ENCODE measurements at regions not wholly inside any gene's neighbourhood (a gene's known extent, or its start where the extent isn't known, plus 50 kb on each side); places are given as distances from the start of the nearest gene placed in this dataset.

DNA sequence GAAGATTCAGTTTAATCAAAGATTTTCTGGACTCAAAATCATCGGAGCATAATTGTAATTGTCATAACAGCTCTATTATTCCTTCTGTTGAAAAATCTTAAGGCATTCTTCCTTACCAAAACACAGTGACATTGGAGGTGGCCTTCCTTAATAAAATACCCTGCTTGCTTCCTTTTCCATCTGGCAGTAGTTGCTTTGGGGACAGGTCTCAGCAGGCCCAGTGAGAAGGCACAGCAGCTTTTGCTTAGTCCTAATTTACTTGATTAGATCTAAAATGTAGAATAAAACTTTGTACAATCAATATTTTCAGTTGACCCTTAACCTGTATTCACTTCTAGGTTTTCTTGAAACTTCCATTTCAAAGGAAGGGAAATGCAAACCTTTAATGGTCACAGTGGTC lies 471.6 kb downstream of the PCDH20 start:
- H3K4me3 ChIP-seq (ENCODE audit: control insufficient read depth, low read depth, low read length): no peak overlapping the region
- DNase-seq (ENCODE audit: low read depth): no peak
- TF ChIP-seq, protein P1, sequence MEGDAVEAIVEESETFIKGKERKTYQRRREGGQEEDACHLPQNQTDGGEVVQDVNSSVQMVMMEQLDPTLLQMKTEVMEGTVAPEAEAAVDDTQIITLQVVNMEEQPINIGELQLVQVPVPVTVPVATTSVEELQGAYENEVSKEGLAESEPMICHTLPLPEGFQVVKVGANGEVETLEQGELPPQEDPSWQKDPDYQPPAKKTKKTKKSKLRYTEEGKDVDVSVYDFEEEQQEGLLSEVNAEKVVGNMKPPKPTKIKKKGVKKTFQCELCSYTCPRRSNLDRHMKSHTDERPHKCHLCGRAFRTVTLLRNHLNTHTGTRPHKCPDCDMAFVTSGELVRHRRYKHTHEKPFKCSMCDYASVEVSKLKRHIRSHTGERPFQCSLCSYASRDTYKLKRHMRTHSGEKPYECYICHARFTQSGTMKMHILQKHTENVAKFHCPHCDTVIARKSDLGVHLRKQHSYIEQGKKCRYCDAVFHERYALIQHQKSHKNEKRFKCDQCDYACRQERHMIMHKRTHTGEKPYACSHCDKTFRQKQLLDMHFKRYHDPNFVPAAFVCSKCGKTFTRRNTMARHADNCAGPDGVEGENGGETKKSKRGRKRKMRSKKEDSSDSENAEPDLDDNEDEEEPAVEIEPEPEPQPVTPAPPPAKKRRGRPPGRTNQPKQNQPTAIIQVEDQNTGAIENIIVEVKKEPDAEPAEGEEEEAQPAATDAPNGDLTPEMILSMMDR (conservative IDR thresholded peaks at IDR 0.05; ENCODE audit: control insufficient read depth, insufficient read depth, low read depth, low read length): no peak

DNA sequence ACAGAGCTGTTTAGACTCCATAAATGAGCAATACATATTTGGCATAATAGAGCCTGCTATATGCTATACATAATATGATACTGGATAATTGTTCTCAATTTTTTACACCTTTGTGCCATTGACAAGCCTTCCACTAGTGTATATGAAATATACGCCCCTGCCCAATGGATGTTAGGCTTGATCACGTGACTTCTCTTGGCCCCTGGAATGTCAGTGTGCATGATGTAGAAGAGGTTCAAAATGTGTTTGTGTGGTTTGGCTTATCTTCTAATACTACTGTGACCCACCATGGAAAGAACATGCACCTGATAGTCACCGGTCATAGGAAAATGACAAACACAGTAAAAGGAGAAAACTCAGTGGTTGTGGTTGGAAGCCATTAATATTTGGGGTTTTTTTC lies 479.4 kb downstream of the PCDH20 start:
- no peak for DNase-seq (ENCODE audit: low read depth)
- no peak overlapping the region for H3K4me3 ChIP-seq (ENCODE audit: control insufficient read depth, low read depth, low read length)
- TF ChIP-seq, protein P1 (conservative IDR thresholded peaks at IDR 0.05; ENCODE audit: control insufficient read depth, insufficient read depth, low read depth, low read length): no peak

DNA sequence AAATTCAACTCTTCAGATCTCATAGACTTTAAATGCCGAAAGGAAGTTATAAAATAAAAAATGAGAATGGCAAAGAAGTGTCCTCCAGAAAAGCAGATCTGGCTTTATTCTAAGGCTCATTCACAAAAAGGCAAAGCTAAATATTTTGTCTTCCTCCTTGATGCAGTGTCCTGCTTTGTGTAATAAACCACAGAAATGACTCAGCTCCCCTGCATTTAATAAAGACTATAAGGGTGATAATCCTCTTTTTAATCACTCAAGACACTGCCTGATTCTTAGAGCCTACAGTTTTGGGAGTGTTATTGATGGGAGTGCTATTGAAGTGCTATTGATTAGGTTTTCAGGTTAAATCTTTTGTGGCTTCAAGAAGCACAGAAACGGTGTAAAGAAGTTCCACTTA lies 482.0 kb downstream of the PCDH20 start:
- no peak overlapping the region for H3K4me3 ChIP-seq (ENCODE audit: control insufficient read depth, low read depth, low read length)
- TF ChIP-seq, protein P1 (conservative IDR thresholded peaks at IDR 0.05; ENCODE audit: control insufficient read depth, insufficient read depth, low read depth, low read length): no peak
- no peak for DNase-seq (ENCODE audit: low read depth)

DNA sequence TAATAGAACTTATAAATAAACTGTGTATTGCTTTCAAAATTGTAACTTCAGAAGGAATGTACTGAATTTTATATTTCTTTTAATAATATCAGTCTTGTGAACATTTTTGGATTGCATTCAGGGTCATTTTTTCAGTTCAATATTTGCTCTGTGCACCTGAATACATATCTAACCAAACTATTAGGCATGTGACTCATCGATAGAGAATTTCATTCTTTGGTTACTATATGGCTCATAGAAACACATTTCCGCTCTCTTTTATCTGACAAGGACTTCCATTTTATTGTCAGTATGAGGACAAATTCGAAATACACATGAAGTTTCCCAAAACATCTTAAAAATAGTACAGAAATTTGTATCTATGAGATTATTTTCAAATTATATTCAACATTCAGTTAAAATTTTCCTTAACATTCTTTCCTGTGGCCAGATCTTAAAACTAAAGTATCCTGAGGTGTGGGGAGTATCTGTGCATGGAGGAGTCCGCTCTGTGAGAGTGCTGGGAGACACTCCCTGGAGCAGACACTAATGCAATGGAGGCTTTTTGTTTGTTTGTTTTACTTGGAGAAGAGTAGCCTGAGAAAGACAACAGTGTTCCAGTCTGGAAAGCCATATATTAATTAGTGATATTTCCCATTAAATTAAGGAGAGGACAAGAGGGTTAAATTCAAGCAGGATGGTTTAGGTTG lies 483.6 kb downstream of the PCDH20 start:
- DNase-seq (ENCODE audit: low read depth): no peak
- no peak overlapping the region for H3K4me3 ChIP-seq (ENCODE audit: control insufficient read depth, low read depth, low read length)
- TF ChIP-seq, protein P1 (conservative IDR thresholded peaks at IDR 0.05; ENCODE audit: control insufficient read depth, insufficient read depth, low read depth, low read length): no peak

DNA sequence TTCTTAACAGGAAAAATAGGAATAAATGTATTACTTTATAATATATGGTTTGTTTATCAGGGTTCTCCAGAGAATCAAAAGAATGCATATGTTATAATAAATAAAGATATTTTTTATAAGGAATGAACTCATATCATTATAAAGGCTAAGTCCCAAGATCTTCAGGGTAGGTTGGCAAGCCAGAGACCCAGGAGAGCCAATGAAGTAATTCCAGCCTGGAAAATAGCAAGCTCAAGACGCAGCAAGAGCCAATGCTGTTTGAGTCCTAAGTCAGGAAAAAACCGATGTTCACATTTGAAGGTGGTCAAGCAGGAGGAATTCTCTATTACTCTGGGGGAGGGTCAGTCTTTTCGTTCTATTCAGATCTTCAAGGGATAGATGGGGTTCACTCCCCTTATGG lies 490.0 kb downstream of the PCDH20 start:
- no peak for DNase-seq (ENCODE audit: low read depth)
- TF ChIP-seq, protein P1 (conservative IDR thresholded peaks at IDR 0.05; ENCODE audit: control insufficient read depth, insufficient read depth, low read depth, low read length): no peak
- no peak overlapping the region for H3K4me3 ChIP-seq (ENCODE audit: control insufficient read depth, low read depth, low read length)

DNA sequence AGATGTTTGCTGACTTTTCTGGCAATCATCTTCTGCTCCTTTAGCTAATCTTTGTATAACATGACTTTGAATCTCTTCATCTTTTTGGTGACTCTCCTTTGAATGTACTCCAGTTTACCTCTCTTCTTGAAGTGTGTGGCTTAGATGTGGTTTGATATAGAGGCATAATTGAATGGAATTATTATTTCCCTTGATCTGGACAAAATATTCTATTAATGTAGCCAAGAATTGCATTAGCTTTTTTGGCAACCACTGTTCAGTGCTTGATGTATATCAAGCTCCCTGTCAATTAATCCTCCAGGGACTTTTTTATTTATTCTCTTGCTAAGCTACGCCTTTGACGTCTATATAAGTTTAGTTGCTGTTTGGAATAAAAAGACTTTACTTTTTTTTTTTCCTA lies 490.8 kb downstream of the PCDH20 start:
- H3K4me3 ChIP-seq (ENCODE audit: control insufficient read depth, low read depth, low read length): no peak overlapping the region
- TF ChIP-seq, protein P1 (conservative IDR thresholded peaks at IDR 0.05; ENCODE audit: control insufficient read depth, insufficient read depth, low read depth, low read length): no peak
- DNase-seq (ENCODE audit: low read depth): no peak
